Tibial nerve (tissue), 3 donors: ENCODE measurements at regions not wholly inside any gene's neighbourhood (a gene's known extent, or its start where the extent isn't known, plus 50 kb on each side); places are given as distances from the start of the nearest gene placed in this dataset.

Source experiments
- POLR2A ChIP-seq, 2 donors: fragments of 450-650 bp; IDR thresholded peaks; one replicate each; pipeline ENCODE4 v1.6.1; 2017; ENCODE audit warnings: antibody characterized with exemption in 2 of 2, mild to moderate bottlenecking in 2 of 2, moderate library complexity in 2 of 2
- TF ChIP-seq, protein P1 (sequence below), 5 experiments: fragments of 200-600 bp in 3 of 5; fragments of 450-650 bp in 2 of 5; sonication (generic) in 3 of 5; IDR thresholded peaks; one replicate each; pipeline ENCODE4 v1.5.1; 2016 to 2019; ENCODE audit warnings: antibody characterized with exemption in 5 of 5, mild to moderate bottlenecking in 3 of 5, moderate library complexity in 2 of 5

DNA sequence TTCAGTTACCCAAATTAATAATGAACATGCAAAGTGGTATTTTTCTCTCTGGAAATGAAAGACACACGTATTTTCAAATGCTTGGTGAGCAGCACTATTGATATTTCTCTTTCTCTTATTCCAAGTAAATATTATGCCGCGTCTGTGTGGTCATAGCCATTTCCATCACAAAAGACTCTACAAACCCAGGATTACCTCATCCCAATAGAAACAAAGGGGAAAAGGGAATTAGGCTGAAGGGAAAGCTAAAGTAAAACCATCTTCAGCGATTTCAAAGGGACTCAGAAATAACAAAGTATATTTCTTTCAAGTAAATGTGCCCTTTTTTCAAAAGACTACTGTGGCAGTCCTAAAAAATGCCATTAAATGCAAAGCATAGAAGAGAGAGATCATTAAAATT lies 62.0 kb upstream of the FST start:
- no peak for TF ChIP-seq POLR2A (IDR thresholded peaks at IDR 0.05)
- TF ChIP-seq, protein P1, sequence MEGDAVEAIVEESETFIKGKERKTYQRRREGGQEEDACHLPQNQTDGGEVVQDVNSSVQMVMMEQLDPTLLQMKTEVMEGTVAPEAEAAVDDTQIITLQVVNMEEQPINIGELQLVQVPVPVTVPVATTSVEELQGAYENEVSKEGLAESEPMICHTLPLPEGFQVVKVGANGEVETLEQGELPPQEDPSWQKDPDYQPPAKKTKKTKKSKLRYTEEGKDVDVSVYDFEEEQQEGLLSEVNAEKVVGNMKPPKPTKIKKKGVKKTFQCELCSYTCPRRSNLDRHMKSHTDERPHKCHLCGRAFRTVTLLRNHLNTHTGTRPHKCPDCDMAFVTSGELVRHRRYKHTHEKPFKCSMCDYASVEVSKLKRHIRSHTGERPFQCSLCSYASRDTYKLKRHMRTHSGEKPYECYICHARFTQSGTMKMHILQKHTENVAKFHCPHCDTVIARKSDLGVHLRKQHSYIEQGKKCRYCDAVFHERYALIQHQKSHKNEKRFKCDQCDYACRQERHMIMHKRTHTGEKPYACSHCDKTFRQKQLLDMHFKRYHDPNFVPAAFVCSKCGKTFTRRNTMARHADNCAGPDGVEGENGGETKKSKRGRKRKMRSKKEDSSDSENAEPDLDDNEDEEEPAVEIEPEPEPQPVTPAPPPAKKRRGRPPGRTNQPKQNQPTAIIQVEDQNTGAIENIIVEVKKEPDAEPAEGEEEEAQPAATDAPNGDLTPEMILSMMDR (IDR thresholded peaks at IDR 0.05), result no peak
